ENCODE measurements at regions not wholly inside any gene's neighbourhood (a gene's known extent, or its start where the extent isn't known, plus 50 kb on each side); places are given as distances from the start of the nearest gene placed in this dataset.
A peak's percentile ranks its signal among the peaks of the same experiment; 100 is the strongest.

DNA sequence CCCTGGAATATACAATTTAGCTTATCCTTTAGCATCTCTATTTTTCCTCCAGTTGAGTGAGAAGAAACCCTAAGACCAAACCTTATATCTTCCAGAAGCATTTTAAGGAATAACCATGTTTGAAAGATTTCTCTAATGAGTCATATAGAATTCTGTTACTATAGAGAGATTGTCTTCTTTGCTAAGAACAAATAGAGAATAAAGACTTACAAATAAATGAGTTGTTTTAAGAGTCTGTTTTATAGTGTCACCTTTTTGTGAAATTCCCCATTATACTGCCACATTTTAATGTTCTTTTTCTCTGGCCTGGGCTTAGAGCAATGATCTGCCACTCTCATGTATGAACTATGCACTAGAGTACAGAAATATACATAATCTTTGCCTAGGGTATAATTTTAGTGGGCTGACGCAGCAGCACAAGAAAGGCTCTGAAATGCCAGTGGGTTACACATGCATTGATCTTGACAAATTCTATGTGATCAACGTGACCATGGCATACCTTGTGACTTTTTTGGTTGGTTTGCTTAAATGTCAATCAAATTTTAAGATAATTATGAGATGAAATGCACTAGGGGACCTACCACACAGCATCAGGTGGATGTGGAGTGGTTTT is 145.1 kb upstream of the MKLN1 start:
- DNase-seq (no peak), ATAC-seq (ENCODE audit: insufficient read depth, low read depth) (no peak)
- H3K27me3 ChIP-seq (ENCODE audit: insufficient read depth, low read length, poor library complexity), result no peaks in the 10 kb centered on the region
- H2AFZ ChIP-seq (ENCODE audit: low read depth, low read length), result no peak overlapping the region
- H3K27ac ChIP-seq (ENCODE audit: low read length), result no peak overlapping the region
- no peak overlapping the region for H3K4me3 ChIP-seq (ENCODE audit: low read depth in 1 of 2, low read length in 2 of 2)
- H3K9me3 ChIP-seq (ENCODE audit: insufficient read depth, low read length, severe bottlenecking), result no peaks in the 10 kb centered on the region
- H4K20me1 ChIP-seq (ENCODE audit: insufficient read depth, low read length), result no peaks in the 10 kb centered on the region
- H3K4me1 ChIP-seq (ENCODE audit: insufficient read depth, low read length), result peaks cover 5% of the 10 kb centered on the region; the same call in 1 of the 2 replicates
- H3K4me2 ChIP-seq (ENCODE audit: insufficient read depth, low read length), result no peak overlapping the region
- H3K36me3 ChIP-seq (ENCODE audit: insufficient read depth, low read length), result no peaks in the 10 kb centered on the region
- no peaks in the 10 kb centered on the region for H3K79me2 ChIP-seq (ENCODE audit: insufficient read depth, low read length)
- TF ChIP-seq CTCF (IDR thresholded peaks at IDR 0.05; ENCODE audit: borderline replicate concordance, extremely low read depth, low read length, poor library complexity, severe bottlenecking), result no peak
- TF ChIP-seq EZH2 (IDR thresholded peaks at IDR 0.05; ENCODE audit: borderline replicate concordance, low read depth, low read length, severe bottlenecking), result no peak
- no peak overlapping the region for H3K9ac ChIP-seq (ENCODE audit: low read depth, low read length)

DNA sequence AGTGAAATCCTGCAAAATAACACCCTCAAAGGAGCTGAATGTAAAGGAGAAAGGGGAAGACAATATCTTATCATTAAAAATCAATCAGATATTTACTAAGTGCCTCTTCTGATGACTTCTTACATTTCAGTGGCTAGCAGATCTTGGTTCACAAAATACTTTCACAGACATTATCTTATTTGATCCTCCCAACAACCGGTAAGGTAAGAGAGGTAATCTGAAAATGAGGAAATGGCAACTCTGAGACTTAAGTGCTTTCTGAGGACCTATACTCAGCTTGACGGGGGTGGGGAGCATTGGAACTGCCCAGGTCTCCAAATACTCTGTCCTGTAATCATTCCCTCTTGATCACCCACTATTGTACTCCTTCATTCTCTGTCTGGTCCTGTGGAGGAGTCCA is 144.6 kb upstream of the MKLN1 start:
- no peak overlapping the region for H3K4me3 ChIP-seq (ENCODE audit: low read depth in 1 of 2, low read length in 2 of 2)
- no peak for DNase-seq
- H3K4me1 ChIP-seq (ENCODE audit: insufficient read depth, low read length), result peaks cover 6% of the 10 kb centered on the region
- TF ChIP-seq CTCF (IDR thresholded peaks at IDR 0.05; ENCODE audit: borderline replicate concordance, extremely low read depth, low read length, poor library complexity, severe bottlenecking), result no peak
- no peak for TF ChIP-seq EZH2 (IDR thresholded peaks at IDR 0.05; ENCODE audit: borderline replicate concordance, low read depth, low read length, severe bottlenecking)
- H3K9me3 ChIP-seq (ENCODE audit: insufficient read depth, low read length, severe bottlenecking), result no peaks in the 10 kb centered on the region
- no peaks in the 10 kb centered on the region for H3K79me2 ChIP-seq (ENCODE audit: insufficient read depth, low read length)
- no peaks in the 10 kb centered on the region for H3K36me3 ChIP-seq (ENCODE audit: insufficient read depth, low read length)
- H3K9ac ChIP-seq (ENCODE audit: low read depth, low read length), result no peak overlapping the region
- H4K20me1 ChIP-seq (ENCODE audit: insufficient read depth, low read length), result no peaks in the 10 kb centered on the region
- H3K4me2 ChIP-seq (ENCODE audit: insufficient read depth, low read length), result no peak overlapping the region
- no peak for ATAC-seq (ENCODE audit: insufficient read depth, low read depth)
- no peak overlapping the region for H3K27ac ChIP-seq (ENCODE audit: low read length)
- H2AFZ ChIP-seq (ENCODE audit: low read depth, low read length), result no peak overlapping the region
- H3K27me3 ChIP-seq (ENCODE audit: insufficient read depth, low read length, poor library complexity), result no peaks in the 10 kb centered on the region

DNA sequence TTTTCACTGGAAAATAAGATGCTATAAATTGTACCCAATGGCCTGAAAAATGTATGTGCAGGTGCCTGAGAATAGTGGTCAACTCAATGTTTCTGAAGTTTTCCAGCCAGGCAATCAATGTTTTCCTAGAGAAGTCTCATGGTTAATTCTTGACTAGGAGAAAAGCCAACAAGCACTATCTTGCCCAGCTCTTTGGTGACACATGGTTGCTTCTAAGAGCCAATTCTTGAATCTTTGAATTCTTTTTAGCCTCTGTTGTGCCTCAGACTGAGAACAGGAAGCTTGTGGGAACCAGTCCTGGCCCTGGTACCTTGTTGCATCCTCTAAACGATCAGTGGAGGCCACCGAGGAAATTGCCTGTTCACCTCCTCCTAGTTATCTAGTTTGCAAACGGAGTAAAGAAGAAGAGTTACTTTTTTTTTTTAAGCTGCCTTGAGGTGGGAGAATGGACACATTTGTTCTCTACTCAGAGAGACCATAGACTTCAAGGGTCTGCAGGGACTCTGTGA is 144.0 kb upstream of the MKLN1 start:
- Histone ChIP-seq H3K4me3 (ENCODE audit: low read depth in 1 of 2, low read length in 2 of 2) (no peak overlapping the region), H3K4me2 (ENCODE audit: insufficient read depth, low read length) (no peak overlapping the region), H3K9ac (ENCODE audit: low read depth, low read length) (no peak overlapping the region), H3K4me1 (ENCODE audit: insufficient read depth, low read length) (peaks cover 12% of the 10 kb centered on the region), H3K27me3 (ENCODE audit: insufficient read depth, low read length, poor library complexity) (no peaks in the 10 kb centered on the region), H3K27ac (ENCODE audit: low read length) (no peak overlapping the region), H3K36me3 (ENCODE audit: insufficient read depth, low read length) (no peaks in the 10 kb centered on the region), H2AFZ (ENCODE audit: low read depth, low read length) (no peak overlapping the region), H3K79me2 (ENCODE audit: insufficient read depth, low read length) (no peaks in the 10 kb centered on the region), H3K9me3 (ENCODE audit: insufficient read depth, low read length, severe bottlenecking) (no peaks in the 10 kb centered on the region), H4K20me1 (ENCODE audit: insufficient read depth, low read length) (no peaks in the 10 kb centered on the region)
- ATAC-seq (ENCODE audit: insufficient read depth, low read depth), result peak; percentile 69
- TF ChIP-seq CTCF (IDR thresholded peaks at IDR 0.05; ENCODE audit: borderline replicate concordance, extremely low read depth, low read length, poor library complexity, severe bottlenecking) (no peak), EZH2 (IDR thresholded peaks at IDR 0.05; ENCODE audit: borderline replicate concordance, low read depth, low read length, severe bottlenecking) (no peak)
- peak; percentile 55 for DNase-seq
